Esophagus (tissue), 2 donors: ENCODE measurements at regions not wholly inside any gene's neighbourhood (a gene's known extent, or its start where the extent isn't known, plus 50 kb on each side); places are given as distances from the start of the nearest gene placed in this dataset.

Source experiments
- H3K27ac ChIP-seq, 2 donors: one replicate each; pipeline ENCODE4 v1.5.1; 2013; ENCODE audit warnings: low read depth in 2 of 2, mild to moderate bottlenecking in 2 of 2, inconsistent platforms in 1 of 2, low read length in 1 of 2, moderate library complexity in 1 of 2
- H3K27me3 ChIP-seq, 2 donors: one replicate each; pipeline ENCODE4 v1.6.1; 2013; ENCODE audit warnings: low read length in 2 of 2, control low read depth in 1 of 2, mild to moderate bottlenecking in 1 of 2; ENCODE audit not compliant: insufficient read depth in 2 of 2, control insufficient read depth in 1 of 2
- H3K36me3 ChIP-seq, 2 donors: one replicate each; pipeline ENCODE4 v1.6.1; 2013; ENCODE audit warnings: low read length in 1 of 2; ENCODE audit not compliant: control insufficient read depth in 2 of 2, insufficient read depth in 2 of 2
- H3K4me1 ChIP-seq, 2 donors: one replicate each; pipeline ENCODE4 v1.6.1; 2013; ENCODE audit warnings: low read length in 1 of 2; ENCODE audit not compliant: control insufficient read depth in 2 of 2, insufficient read depth in 2 of 2
- H3K4me3 ChIP-seq, 2 donors: one replicate each; pipeline ENCODE4 v1.5.1; 2013; ENCODE audit warnings: low read length in 2 of 2, mild to moderate bottlenecking in 2 of 2, low read depth in 1 of 2, moderate library complexity in 1 of 2
- H3K9me3 ChIP-seq, 2 donors: one replicate each; pipeline ENCODE4 v1.6.1; 2013; ENCODE audit warnings: mild to moderate bottlenecking in 2 of 2, low read depth in 1 of 2, low read length in 1 of 2, moderate library complexity in 1 of 2; ENCODE audit not compliant: control insufficient read depth in 2 of 2, insufficient read depth in 1 of 2
- WGBS, 2 donors: extraction: QIAGEN DNeasy Blood & Tissue Kit; methylation state at CpG; one replicate each; pipeline ENCODE4 v1.1.7; 2013; 5-methylcytosine and 5-hydroxymethylcytosine counted together
- donor health status: healthy with polysubstance abuse.
- donor health status: Bipolar disorder and iron deficiency.

DNA sequence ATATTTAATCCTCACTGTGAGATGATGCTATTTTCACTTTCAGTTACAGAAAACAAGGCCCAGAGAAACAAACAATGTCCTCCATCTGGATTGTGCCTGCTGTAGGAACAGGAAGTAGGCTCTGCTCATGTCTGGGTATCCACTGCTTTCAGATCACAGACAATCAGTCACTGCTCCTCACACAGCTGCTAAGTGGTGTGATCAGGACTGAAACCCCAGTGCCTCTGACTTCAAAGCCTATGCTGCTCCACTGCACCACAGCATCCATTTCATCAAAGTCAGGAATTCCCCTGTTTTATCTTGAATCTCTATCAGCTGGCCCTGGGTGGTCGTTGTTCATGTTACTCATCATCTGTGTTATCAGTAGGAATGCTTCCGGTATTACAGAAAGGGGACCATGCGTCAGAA lies 303.8 kb upstream of the TRIB2 start:
- 65 to 67% methylated on average over 3 of the region's 3 CpGs for WGBS, 2 donors
- H3K4me1 ChIP-seq: no peaks in the 10 kb centered on the region
- no peaks in the 10 kb centered on the region for H3K9me3 ChIP-seq
- H3K27ac ChIP-seq: no peak overlapping the region
- H3K27me3 ChIP-seq: no peaks in the 10 kb centered on the region
- H3K4me3 ChIP-seq: no peak overlapping the region
- no peaks in the 10 kb centered on the region for H3K36me3 ChIP-seq

- no peaks in the 10 kb centered on the region for H3K27me3 ChIP-seq
- WGBS, 2 donors: 93 to 96% methylated on average over 3 of the region's 3 CpGs
- no peaks in the 10 kb centered on the region for H3K9me3 ChIP-seq
- H3K4me3 ChIP-seq: no peak overlapping the region
- H3K4me1 ChIP-seq: no peaks in the 10 kb centered on the region
- H3K36me3 ChIP-seq: no peaks in the 10 kb centered on the region
- no peak overlapping the region for H3K27ac ChIP-seq
Observed at GRCh38 chr2:12415536-12415935, 301.2 kb upstream of the TRIB2 start.

DNA sequence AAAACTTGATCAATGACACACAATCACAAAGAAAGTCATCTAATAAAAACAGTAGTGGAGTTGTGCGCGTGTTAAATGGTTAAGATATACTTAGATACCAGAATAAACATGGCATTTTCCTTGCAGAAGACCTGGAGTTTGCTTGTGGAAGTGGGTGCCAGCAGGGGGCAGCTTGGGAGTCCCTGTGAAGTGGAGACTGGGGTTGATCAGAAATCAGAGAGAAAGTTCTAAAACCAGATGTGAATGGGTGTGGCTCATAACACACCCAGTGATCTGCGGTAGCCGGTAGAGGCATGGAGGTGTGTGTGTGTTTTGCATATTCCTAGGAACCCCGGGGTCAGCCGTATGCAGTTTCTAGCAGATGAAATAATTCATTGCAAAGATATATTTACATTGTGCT lies 300.1 kb upstream of the TRIB2 start:
- H3K4me1 ChIP-seq: no peaks in the 10 kb centered on the region
- H3K9me3 ChIP-seq: no peaks in the 10 kb centered on the region
- H3K27me3 ChIP-seq: no peaks in the 10 kb centered on the region
- 52 to 56% methylated on average over 6 of the region's 6 CpGs for WGBS, 2 donors
- H3K36me3 ChIP-seq: no peaks in the 10 kb centered on the region
- no peak overlapping the region for H3K27ac ChIP-seq
- no peak overlapping the region for H3K4me3 ChIP-seq

DNA sequence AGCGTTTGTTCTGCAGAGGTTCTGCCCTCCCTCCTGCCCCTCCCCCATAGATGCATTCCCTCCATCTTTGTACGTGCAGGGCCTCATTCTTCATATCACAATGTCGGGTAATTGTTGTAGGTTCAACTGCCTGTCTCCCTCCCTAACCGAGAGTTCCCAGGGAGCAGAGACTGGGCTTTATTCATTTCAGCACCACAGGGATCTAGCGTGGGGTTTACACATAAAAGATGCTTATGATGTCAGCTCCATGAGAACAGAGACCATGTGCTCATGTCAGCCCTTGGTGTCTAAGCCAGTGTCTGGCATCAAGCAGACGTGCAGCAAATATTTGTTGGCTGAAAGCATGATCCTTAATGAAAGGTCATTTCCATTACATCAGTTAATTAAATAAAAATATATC lies 298.9 kb upstream of the TRIB2 start:
- H3K9me3 ChIP-seq: no peaks in the 10 kb centered on the region
- no peaks in the 10 kb centered on the region for H3K36me3 ChIP-seq
- no peaks in the 10 kb centered on the region for H3K27me3 ChIP-seq
- no peak overlapping the region for H3K27ac ChIP-seq
- no peaks in the 10 kb centered on the region for H3K4me1 ChIP-seq
- H3K4me3 ChIP-seq: no peak overlapping the region
- 80 to 81% methylated on average over 6 of the region's 6 CpGs for WGBS, 2 donors

GRCh38 chr2:12419803-12420202 lies 296.9 kb upstream of the TRIB2 start:
- no peak overlapping the region for H3K27ac ChIP-seq
- H3K4me1 ChIP-seq: no peaks in the 10 kb centered on the region
- no peak overlapping the region for H3K4me3 ChIP-seq
- no peaks in the 10 kb centered on the region for H3K36me3 ChIP-seq
- H3K27me3 ChIP-seq: no peaks in the 10 kb centered on the region
- no peaks in the 10 kb centered on the region for H3K9me3 ChIP-seq
- 95 to 100% methylated on average over 3 of the region's 3 CpGs for WGBS, 2 donors

GRCh38 chr2:12421046-12421445 lies 295.7 kb upstream of the TRIB2 start:
- WGBS, 2 donors: 77 to 81% methylated on average over 3 of the region's 3 CpGs
- H3K27ac ChIP-seq: no peak overlapping the region
- no peaks in the 10 kb centered on the region for H3K9me3 ChIP-seq
- no peaks in the 10 kb centered on the region for H3K36me3 ChIP-seq
- H3K4me1 ChIP-seq: no peaks in the 10 kb centered on the region
- H3K4me3 ChIP-seq: no peak overlapping the region
- H3K27me3 ChIP-seq: no peaks in the 10 kb centered on the region

DNA sequence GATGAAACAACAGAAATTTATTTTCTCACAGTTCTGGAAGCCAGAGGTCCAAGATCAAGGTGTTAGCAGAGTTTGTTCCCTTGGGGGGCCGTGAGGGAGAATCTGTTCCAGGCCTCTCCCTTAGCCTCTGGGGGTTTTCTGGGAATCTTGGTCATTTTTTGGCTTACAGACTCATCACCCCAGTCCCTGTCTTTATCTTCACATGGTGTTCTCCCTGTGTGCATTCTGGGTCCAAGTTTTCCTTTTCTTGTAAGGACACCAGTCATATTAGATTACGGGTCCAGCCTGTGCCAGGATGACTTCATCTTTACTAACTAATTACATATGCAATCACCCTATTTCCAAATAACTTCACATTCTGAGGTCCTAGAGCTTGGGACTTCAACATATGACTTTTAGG lies 292.5 kb upstream of the TRIB2 start:
- Histone ChIP-seq H3K4me3 (no peak overlapping the region), H3K4me1 (peaks cover 2 to 4% of the 10 kb centered on the region in 2 donors), H3K36me3 (no peaks in the 10 kb centered on the region), H3K27me3 (no peaks in the 10 kb centered on the region), H3K27ac (no peak overlapping the region), H3K9me3 (no peaks in the 10 kb centered on the region)
- 80 to 81% methylated on average over 2 of the region's 2 CpGs for WGBS, 2 donors

DNA sequence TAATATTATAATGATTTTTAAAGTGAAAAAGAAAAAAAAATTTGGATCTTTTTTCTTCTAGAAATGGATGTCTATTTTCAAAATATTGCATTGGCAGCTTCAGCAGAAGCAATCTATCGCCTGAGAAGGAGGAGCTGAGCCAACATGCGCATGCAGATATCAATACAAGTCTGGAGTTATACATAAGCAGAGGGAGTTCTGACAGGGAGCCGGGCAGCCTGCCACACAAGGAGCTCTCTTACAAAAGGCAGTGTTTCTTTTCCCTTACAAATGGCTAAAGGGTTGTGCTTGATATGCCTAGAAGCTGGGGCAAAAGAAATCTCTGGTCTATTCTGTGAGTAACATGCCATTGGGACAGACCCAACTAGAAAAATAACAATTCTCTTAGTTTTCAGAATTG lies 291.9 kb upstream of the TRIB2 start:
- H3K4me1 ChIP-seq: peaks cover 2 to 4% of the 10 kb centered on the region in 2 donors
- H3K27ac ChIP-seq: no peak overlapping the region
- no peaks in the 10 kb centered on the region for H3K36me3 ChIP-seq
- 40 to 45% methylated on average over 3 of the region's 3 CpGs for WGBS, 2 donors
- H3K27me3 ChIP-seq: no peaks in the 10 kb centered on the region
- H3K9me3 ChIP-seq: no peaks in the 10 kb centered on the region
- H3K4me3 ChIP-seq: no peak overlapping the region

GRCh38 chr2:12428324-12428723 lies 288.4 kb upstream of the TRIB2 start:
- Histone ChIP-seq H3K27ac (no peak overlapping the region), H3K27me3 (no peaks in the 10 kb centered on the region), H3K36me3 (no peaks in the 10 kb centered on the region), H3K4me1 (peaks cover 2 to 4% of the 10 kb centered on the region in 2 donors), H3K9me3 (no peaks in the 10 kb centered on the region), H3K4me3 (no peak overlapping the region)
- WGBS, 2 donors: 80 to 82% methylated on average over 5 of the region's 5 CpGs

- Histone ChIP-seq H3K36me3 (no peaks in the 10 kb centered on the region), H3K4me1 (peaks cover 2 to 4% of the 10 kb centered on the region in 2 donors), H3K27ac (no peak overlapping the region), H3K4me3 (no peak overlapping the region), H3K9me3 (no peaks in the 10 kb centered on the region), H3K27me3 (no peaks in the 10 kb centered on the region)
- WGBS, 2 donors: 33 to 43% methylated on average over 1 of the region's 1 CpG
Observed at GRCh38 chr2:12428786-12429185, 287.9 kb upstream of the TRIB2 start.
